MCF 10A (cell line): ENCODE measurements at regions not wholly inside any gene's neighbourhood (a gene's known extent, or its start where the extent isn't known, plus 50 kb on each side); places are given as distances from the start of the nearest gene placed in this dataset.

Experiments used
- BruUV-seq: library from RNA; stranded (reverse); fragments of 400-500 nt; replicated peaks from 2 replicates; lab custom pipeline; 2021; lab: Mats Ljungman, UMichigan
- CTCF ChIA-PET: fragments of 300-600 bp; sonication (Branson Sonifier 250); formaldehyde crosslinking; extraction: SDS; loops from one replicate; lab custom pipeline; 2021; ENCODE audit warnings: antibody characterized with exemption, inconsistent platforms; lab: Yijun Ruan, JAX
- POLR2A ChIA-PET: fragments of 300-600, 350-650 bp; sonication (Branson Sonifier 250); formaldehyde crosslinking; extraction: SDS; loops from one replicate; lab custom pipeline; 2020; ENCODE audit warnings: antibody characterized with exemption, inconsistent platforms; lab: Yijun Ruan, JAX
- DNase-seq: peaks from one replicate; pipeline ENCODE4 v3.0.0-alpha.2; 2018; ENCODE audit not compliant: unreplicated experiment
- H3K27ac Mint-ChIP-seq: one replicate; pipeline ENCODE4 v1.8.0; 2022; ENCODE audit warnings: mild to moderate bottlenecking, low read depth, mixed read lengths; ENCODE audit not compliant: unreplicated experiment
- H3K27me3 Mint-ChIP-seq: one replicate; pipeline ENCODE4 v1.8.0; 2022; ENCODE audit warnings: mixed read lengths; ENCODE audit not compliant: insufficient read depth, unreplicated experiment
- H3K36me3 Mint-ChIP-seq: one replicate; pipeline ENCODE4 v1.8.0; 2022; ENCODE audit warnings: mild to moderate bottlenecking, moderate library complexity, mixed read lengths; ENCODE audit not compliant: insufficient read depth, unreplicated experiment
- H3K4me1 Mint-ChIP-seq: one replicate; pipeline ENCODE4 v1.8.0; 2022; ENCODE audit warnings: mixed read lengths; ENCODE audit not compliant: insufficient read depth, unreplicated experiment
- H3K4me3 Mint-ChIP-seq: one replicate; pipeline ENCODE4 v1.8.0; 2022; ENCODE audit warnings: mild to moderate bottlenecking, moderate library complexity, mixed read lengths; ENCODE audit not compliant: unreplicated experiment
- H3K9me3 Mint-ChIP-seq: one replicate; pipeline ENCODE4 v1.8.0; 2022; ENCODE audit warnings: mixed read lengths; ENCODE audit not compliant: unreplicated experiment
- intact Hi-C: fragments of 100-400 bp; cut with micrococcal nuclease; formaldehyde crosslinking; loops from 2 replicates; pipeline ENCODE4 v1.14.1; 2022
- TF ChIP-seq, protein P1 (sequence below): fragments of 200-600 bp; IDR thresholded peaks from one replicate; pipeline ENCODE4 v1.8.0; 2022; ENCODE audit warnings: antibody characterized with exemption, mild to moderate bottlenecking; ENCODE audit not compliant: unreplicated experiment

- DNase-seq, result no peak
- Mint-ChIP-seq H3K4me3 (no peak overlapping the region), H3K36me3 (no peaks in the 10 kb centered on the region), H3K27me3 (no peaks in the 10 kb centered on the region), H3K9me3 (no peaks in the 10 kb centered on the region), H3K4me1 (peaks cover 5% of the 10 kb centered on the region), H3K27ac (no peak overlapping the region)
- TF ChIP-seq, protein P1, sequence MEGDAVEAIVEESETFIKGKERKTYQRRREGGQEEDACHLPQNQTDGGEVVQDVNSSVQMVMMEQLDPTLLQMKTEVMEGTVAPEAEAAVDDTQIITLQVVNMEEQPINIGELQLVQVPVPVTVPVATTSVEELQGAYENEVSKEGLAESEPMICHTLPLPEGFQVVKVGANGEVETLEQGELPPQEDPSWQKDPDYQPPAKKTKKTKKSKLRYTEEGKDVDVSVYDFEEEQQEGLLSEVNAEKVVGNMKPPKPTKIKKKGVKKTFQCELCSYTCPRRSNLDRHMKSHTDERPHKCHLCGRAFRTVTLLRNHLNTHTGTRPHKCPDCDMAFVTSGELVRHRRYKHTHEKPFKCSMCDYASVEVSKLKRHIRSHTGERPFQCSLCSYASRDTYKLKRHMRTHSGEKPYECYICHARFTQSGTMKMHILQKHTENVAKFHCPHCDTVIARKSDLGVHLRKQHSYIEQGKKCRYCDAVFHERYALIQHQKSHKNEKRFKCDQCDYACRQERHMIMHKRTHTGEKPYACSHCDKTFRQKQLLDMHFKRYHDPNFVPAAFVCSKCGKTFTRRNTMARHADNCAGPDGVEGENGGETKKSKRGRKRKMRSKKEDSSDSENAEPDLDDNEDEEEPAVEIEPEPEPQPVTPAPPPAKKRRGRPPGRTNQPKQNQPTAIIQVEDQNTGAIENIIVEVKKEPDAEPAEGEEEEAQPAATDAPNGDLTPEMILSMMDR, result no peak
- POLR2A ChIA-PET, result no interaction called here
- no TSS peak for BruUV-seq
- CTCF ChIA-PET, result interaction anchor here (0.6 to 1.3 kb wide), 2 partner anchors 9 to 566 kb away, joined by 3 to 5 read pairs; no protein-coding TSS in a partner anchor
- intact Hi-C loops, result no loop called here
Measured at GRCh38 chr3:25071846-25072245, 356.2 kb upstream of the RARB start.

- ChIA-PET CTCF (no interaction called here), POLR2A (no interaction called here)
- intact Hi-C loops, result no loop called here
- TF ChIP-seq, protein P1, result no peak
- Mint-ChIP-seq H3K36me3 (no peaks in the 10 kb centered on the region), H3K27me3 (no peaks in the 10 kb centered on the region), H3K27ac (no peak overlapping the region), H3K4me3 (no peak overlapping the region), H3K4me1 (no peaks in the 10 kb centered on the region), H3K9me3 (no peaks in the 10 kb centered on the region)
- BruUV-seq, result no TSS peak
- DNase-seq, result no peak
Measured at GRCh38 chr3:25073423-25073822, 354.6 kb upstream of the RARB start.

DNA sequence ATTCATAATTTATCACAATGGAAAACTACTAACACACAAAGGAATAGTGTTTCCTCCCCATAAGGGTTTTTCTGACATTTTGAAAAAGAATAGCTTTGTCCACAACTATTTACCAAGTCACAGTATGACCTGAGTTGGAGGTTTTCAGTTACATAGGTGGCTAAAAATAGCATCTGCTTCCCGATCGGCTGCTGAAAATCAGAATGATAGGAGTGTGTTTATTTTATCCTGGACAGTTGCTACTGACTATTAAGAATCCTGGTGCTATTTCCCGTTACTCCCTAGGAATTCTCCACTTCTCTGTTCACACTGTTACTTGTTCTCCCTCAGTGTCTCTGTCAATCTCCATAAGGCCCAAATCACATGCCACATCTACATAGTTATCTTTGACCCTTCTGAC is 353.9 kb upstream of the RARB start:
- H3K9me3 Mint-ChIP-seq, result no peaks in the 10 kb centered on the region
- H3K27ac Mint-ChIP-seq, result no peak overlapping the region
- TF ChIP-seq, protein P1, result no peak
- no peaks in the 10 kb centered on the region for H3K36me3 Mint-ChIP-seq
- DNase-seq, result no peak
- intact Hi-C loops, result no loop called here
- BruUV-seq, result no TSS peak
- ChIA-PET CTCF (no interaction called here), POLR2A (no interaction called here)
- H3K4me1 Mint-ChIP-seq, result no peaks in the 10 kb centered on the region
- no peaks in the 10 kb centered on the region for H3K27me3 Mint-ChIP-seq
- H3K4me3 Mint-ChIP-seq, result no peak overlapping the region

DNA sequence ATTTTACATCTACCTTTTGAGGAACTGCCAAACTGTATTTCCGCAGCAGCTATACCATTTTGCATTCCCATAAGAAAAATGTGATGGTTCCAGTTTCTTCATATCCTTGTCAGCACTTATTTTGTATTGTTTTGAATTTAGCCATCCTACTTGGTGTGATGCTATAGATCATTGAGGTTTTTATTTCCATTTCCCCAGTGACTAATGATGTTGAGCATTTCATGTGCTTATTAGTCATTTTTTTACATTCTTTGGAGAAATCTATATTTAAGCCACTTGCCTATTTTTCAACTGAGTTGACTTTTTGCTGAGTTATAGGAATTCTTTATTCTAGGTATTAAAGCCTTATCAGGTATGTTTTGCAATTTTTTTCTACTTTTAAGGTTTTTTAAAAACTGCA is 347.6 kb upstream of the RARB start:
- no peaks in the 10 kb centered on the region for H3K9me3 Mint-ChIP-seq
- no peak overlapping the region for H3K27ac Mint-ChIP-seq
- no TSS peak for BruUV-seq
- intact Hi-C loops, result no loop called here
- POLR2A ChIA-PET, result no interaction called here
- no peaks in the 10 kb centered on the region for H3K36me3 Mint-ChIP-seq
- no peaks in the 10 kb centered on the region for H3K27me3 Mint-ChIP-seq
- CTCF ChIA-PET, result no interaction called here
- no peak for DNase-seq
- no peaks in the 10 kb centered on the region for H3K4me1 Mint-ChIP-seq
- H3K4me3 Mint-ChIP-seq, result no peak overlapping the region
- TF ChIP-seq, protein P1, result no peak
